H9 (cell line): ENCODE measurements at regions not wholly inside any gene's neighbourhood (a gene's known extent, or its start where the extent isn't known, plus 50 kb on each side); places are given as distances from the start of the nearest gene placed in this dataset.

Source experiments
- DNase-seq: peaks from one replicate; pipeline ENCODE4 v3.0.0-alpha.2; 2017
- H2AFZ ChIP-seq: one replicate; pipeline ENCODE4 v1.6.1; 2013; ENCODE audit warnings: mild to moderate bottlenecking, low read length, control low read depth, moderate library complexity
- H2AK5ac ChIP-seq: 2 replicates; pipeline ENCODE4 v1.6.1; 2013; ENCODE audit warnings: low read length, control low read depth, mixed read lengths; ENCODE audit not compliant: insufficient read length
- H2BK120ac ChIP-seq: one replicate; pipeline ENCODE4 v1.6.1; 2013; ENCODE audit warnings: low read depth, mild to moderate bottlenecking, low read length, control low read depth, inconsistent platforms; ENCODE audit not compliant: poor library complexity, severe bottlenecking
- H2BK12ac ChIP-seq: 2 replicates; pipeline ENCODE4 v1.6.1; 2013; ENCODE audit warnings: low read length, control low read depth, mixed read lengths, low read depth; ENCODE audit not compliant: insufficient read length
- H2BK15ac ChIP-seq: 2 replicates; pipeline ENCODE4 v1.6.1; 2013; ENCODE audit warnings: low read depth, low read length, control low read depth
- H2BK20ac ChIP-seq: one replicate; pipeline ENCODE4 v1.6.1; 2013; ENCODE audit warnings: low read depth, mild to moderate bottlenecking, low read length, control low read depth, inconsistent platforms; ENCODE audit not compliant: poor library complexity, severe bottlenecking
- H2BK5ac ChIP-seq: 2 replicates; pipeline ENCODE4 v1.6.1; 2013; ENCODE audit warnings: low read length, control low read depth, mixed read lengths; ENCODE audit not compliant: insufficient read length
- H3K14ac ChIP-seq: 2 replicates; pipeline ENCODE4 v1.6.1; 2013; ENCODE audit warnings: low read length, control low read depth; ENCODE audit not compliant: insufficient read depth
- H3K18ac ChIP-seq: 2 replicates; pipeline ENCODE4 v1.6.1; 2013; ENCODE audit warnings: low read depth, mild to moderate bottlenecking, mixed read lengths, low read length, control low read depth; ENCODE audit not compliant: insufficient read length
- H3K23ac ChIP-seq: 2 replicates; pipeline ENCODE4 v1.6.1; 2013; ENCODE audit warnings: low read length, control low read depth, mixed read lengths, low read depth; ENCODE audit not compliant: insufficient read length
- H3K23me2 ChIP-seq: 2 replicates; pipeline ENCODE4 v1.6.1; 2013; ENCODE audit warnings: low read depth, mild to moderate bottlenecking, mixed read lengths, low read length, control low read depth; ENCODE audit not compliant: insufficient read length, poor library complexity, severe bottlenecking
- H3K27ac ChIP-seq: 2 replicates; pipeline ENCODE4 v1.5.1; 2013; ENCODE audit warnings: low read length, control low read depth, mixed read lengths, low read depth; ENCODE audit not compliant: insufficient read length
- H3K27me3 ChIP-seq: 2 replicates; pipeline ENCODE4 v1.6.1; 2013; ENCODE audit warnings: low read length, control low read depth, inconsistent platforms; ENCODE audit not compliant: insufficient read depth
- H3K4ac ChIP-seq: 2 replicates; pipeline ENCODE4 v1.6.1; 2013; ENCODE audit warnings: low read depth, mild to moderate bottlenecking, control low read depth, inconsistent platforms, low read length, moderate library complexity
- H3K4me1 ChIP-seq: 2 replicates; pipeline ENCODE4 v1.6.1; 2013; ENCODE audit warnings: low read length, control low read depth, inconsistent platforms; ENCODE audit not compliant: insufficient read depth
- H3K4me2 ChIP-seq: 2 replicates; pipeline ENCODE4 v1.6.1; 2013; ENCODE audit warnings: low read length, control low read depth, mixed read lengths; ENCODE audit not compliant: insufficient read length, insufficient read depth
- H3K56ac ChIP-seq: 2 replicates; pipeline ENCODE4 v1.6.1; 2013; ENCODE audit warnings: low read depth, mild to moderate bottlenecking, mixed read lengths, low read length, control low read depth; ENCODE audit not compliant: insufficient read length
- H3K79me1 ChIP-seq: 2 replicates; pipeline ENCODE4 v1.6.1; 2013; ENCODE audit warnings: low read depth, mild to moderate bottlenecking, moderate library complexity, low read length, control low read depth, inconsistent platforms; ENCODE audit not compliant: insufficient read depth, poor library complexity, severe bottlenecking
- H3K79me2 ChIP-seq: 2 replicates; pipeline ENCODE4 v1.6.1; 2013; ENCODE audit warnings: low read length, control low read depth, inconsistent platforms; ENCODE audit not compliant: insufficient read depth
- H3K9ac ChIP-seq: 2 replicates; pipeline ENCODE4 v1.6.1; 2013; ENCODE audit warnings: low read length, control low read depth, mixed read lengths; ENCODE audit not compliant: insufficient read length; ENCODE audit errors: extremely low read depth
- H3K9me3 ChIP-seq: one replicate; pipeline ENCODE4 v1.6.1; 2013; ENCODE audit warnings: low read depth, low read length, inconsistent platforms; ENCODE audit not compliant: control insufficient read depth
- H3T11ph ChIP-seq: one replicate; pipeline ENCODE4 v1.6.1; 2013; ENCODE audit warnings: mild to moderate bottlenecking, low read length, control low read depth, inconsistent platforms
- H4K20me1 ChIP-seq: one replicate; pipeline ENCODE4 v1.6.1; 2013; ENCODE audit not compliant: control insufficient read depth, insufficient read length, insufficient read depth
- H4K5ac ChIP-seq: 2 replicates; pipeline ENCODE4 v1.6.1; 2013; ENCODE audit warnings: low read depth, mild to moderate bottlenecking, mixed read lengths, low read length, control low read depth; ENCODE audit not compliant: insufficient read length
- H4K8ac ChIP-seq: replicated peaks from 2 replicates; pipeline ENCODE4 v1.6.1; 2013; ENCODE audit warnings: low read length, control low read depth, mixed read lengths, low read depth; ENCODE audit not compliant: insufficient read length
- H4K91ac ChIP-seq: 2 replicates; pipeline ENCODE4 v1.6.1; 2013; ENCODE audit warnings: low read depth, mild to moderate bottlenecking, moderate library complexity, mixed read lengths, low read length, control low read depth; ENCODE audit not compliant: insufficient read length
- H3K27ac Mint-ChIP-seq, 3 experiments: 2 replicates in 2 of 3; 3 replicates in 1 of 3; pipeline ENCODE4 v1.8.0; 2020 to 2021; ENCODE audit warnings: mixed read lengths in 3 of 3, mild to moderate bottlenecking in 1 of 3, moderate library complexity in 1 of 3
- H3K27me3 Mint-ChIP-seq: 2 replicates; pipeline ENCODE4 v1.8.0; 2021; ENCODE audit warnings: low read depth, mild to moderate bottlenecking, moderate library complexity, mixed read lengths
- H3K36me3 Mint-ChIP-seq, 3 experiments: 2 replicates in 2 of 3; 3 replicates in 1 of 3; pipeline ENCODE4 v1.8.0; 2020 to 2021; ENCODE audit warnings: low read depth in 3 of 3, mixed read lengths in 3 of 3; ENCODE audit not compliant: insufficient read depth in 1 of 3
- H3K4me1 Mint-ChIP-seq, 2 experiments: 2 replicates each; pipeline ENCODE4 v1.8.0; 2020; ENCODE audit warnings: mixed read lengths in 2 of 2
- H3K4me3 Mint-ChIP-seq, 2 experiments: 2 replicates in 1 of 2; 3 replicates in 1 of 2; pipeline ENCODE4 v1.8.0; 2020 to 2021; ENCODE audit warnings: mild to moderate bottlenecking in 2 of 2, mixed read lengths in 2 of 2, moderate library complexity in 1 of 2
- H3K9me3 Mint-ChIP-seq, 2 experiments: 2 replicates in 1 of 2; 3 replicates in 1 of 2; pipeline ENCODE4 v1.8.0; 2020; ENCODE audit warnings: mild to moderate bottlenecking in 2 of 2, mixed read lengths in 2 of 2, moderate library complexity in 1 of 2
- CTCF ChIP-seq: fragments of 200-600 bp; sonication (generic); conservative IDR thresholded peaks from 3 replicates; pipeline ENCODE4 v1.8.0; 2021; ENCODE audit warnings: antibody characterized with exemption, mild to moderate bottlenecking
- WGBS: extraction: QIAGEN DNeasy Blood & Tissue Kit; methylation state at CpG from one replicate; pipeline ENCODE4 v1.1.7; 2013; ENCODE audit warnings: missing lambda C conversion rate, low lambda C conversion rate, mixed read lengths; ENCODE audit not compliant: insufficient read length; ENCODE audit errors: extremely low coverage; 5-methylcytosine and 5-hydroxymethylcytosine counted together

- WGBS: no CpG with 5 or more reads among the region's 7 CpGs
- H3K14ac ChIP-seq: no peak overlapping the region
- no peak overlapping the region for H3K4ac ChIP-seq
- H2BK15ac ChIP-seq: no peak overlapping the region
- H3K23ac ChIP-seq: no peak overlapping the region
- no peak overlapping the region for H2AK5ac ChIP-seq
- Mint-ChIP-seq H3K4me1 (peaks cover 14 to 31% of the 10 kb centered on the region in 2 experiments), H3K4me3 (no peak overlapping the region), H3K9me3 (peaks cover 0 to 8% of the 10 kb centered on the region in 2 experiments; a peak in 1 of 5 replicates), H3K27me3 (peaks cover 12% of the 10 kb centered on the region), H3K36me3 (peaks cover 0 to 1% (median 0%) of the 10 kb centered on the region in 3 experiments; a peak in 1 of 7 replicates), H3K27ac (no peak overlapping the region; a peak in 1 of 7 replicates)
- no peak overlapping the region for H3K9ac ChIP-seq
- H3K79me1 ChIP-seq: no peaks in the 10 kb centered on the region
- H3K4me1 ChIP-seq: no peaks in the 10 kb centered on the region; the same call in 1 of the 2 replicates
- no peaks in the 10 kb centered on the region for H3K79me2 ChIP-seq
- H3K27me3 ChIP-seq: no peaks in the 10 kb centered on the region
- H2AFZ ChIP-seq: no peak overlapping the region
- no peak overlapping the region for H4K91ac ChIP-seq
- no peak overlapping the region for H3K18ac ChIP-seq
- no peak overlapping the region for H2BK120ac ChIP-seq
- H3K4me2 ChIP-seq: no peak overlapping the region
- no peak overlapping the region for H2BK20ac ChIP-seq
- H3T11ph ChIP-seq: no peak overlapping the region
- H4K8ac ChIP-seq: no peak overlapping the region
- H4K20me1 ChIP-seq: no peaks in the 10 kb centered on the region
- no peak overlapping the region for H3K56ac ChIP-seq
- H3K9me3 ChIP-seq: no peaks in the 10 kb centered on the region
- no peak overlapping the region for H2BK12ac ChIP-seq
- H2BK5ac ChIP-seq: no peak overlapping the region
- no peak overlapping the region for H4K5ac ChIP-seq
- H3K23me2 ChIP-seq: no peaks in the 10 kb centered on the region
- TF ChIP-seq CTCF: no peak
- H3K27ac ChIP-seq: no peak overlapping the region
- DNase-seq: no peak
Measured at GRCh38 chr22:48257685-48258055, 1495.2 kb downstream of the TBC1D22A start.
